Hepatocyte (in vitro differentiated cells): ENCODE measurements at regions not wholly inside any gene's neighbourhood (a gene's known extent, or its start where the extent isn't known, plus 50 kb on each side); places are given as distances from the start of the nearest gene placed in this dataset.

Experiments
- EZH2 ChIP-seq: fragments of 200-600 bp; sonication (generic); IDR thresholded peaks from 2 replicates; pipeline ENCODE4 v1.6.1; 2016; ENCODE audit warnings: antibody characterized with exemption, mild to moderate bottlenecking, borderline replicate concordance
- EZH2phosphoT487 ChIP-seq: fragments of 200-600 bp; sonication (generic); IDR thresholded peaks from one replicate; pipeline ENCODE4 v1.6.1; 2018; ENCODE audit warnings: antibody characterized with exemption, mild to moderate bottlenecking, low read depth, moderate library complexity; ENCODE audit not compliant: unreplicated experiment, severe bottlenecking
- TF ChIP-seq, protein P1 (sequence below): fragments of 200-600 bp; sonication (generic); IDR thresholded peaks from 2 replicates; pipeline ENCODE4 v1.5.1; 2016; ENCODE audit warnings: antibody characterized with exemption, mild to moderate bottlenecking; ENCODE audit not compliant: poor library complexity

DNA sequence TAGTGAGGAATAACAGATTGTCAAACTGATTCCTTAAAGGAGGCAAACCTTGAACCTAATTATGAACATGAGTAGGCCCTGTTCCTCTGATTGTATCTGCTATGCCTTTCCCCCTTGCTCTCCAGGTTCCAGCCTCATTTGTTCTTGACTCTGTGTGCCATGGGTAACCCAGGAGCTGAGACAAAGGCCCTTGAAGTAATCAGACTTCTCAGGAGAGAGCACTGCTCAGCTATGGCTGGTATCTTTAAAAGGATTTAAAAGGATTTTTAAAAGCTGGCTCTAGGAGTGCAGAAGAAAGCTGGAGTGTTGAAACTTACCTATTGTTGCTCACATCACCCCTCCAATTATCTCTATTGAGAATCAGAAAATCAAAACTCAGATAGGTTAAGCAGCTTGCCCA is 1565.5 kb upstream of the AGA start:
- TF ChIP-seq, protein P1, sequence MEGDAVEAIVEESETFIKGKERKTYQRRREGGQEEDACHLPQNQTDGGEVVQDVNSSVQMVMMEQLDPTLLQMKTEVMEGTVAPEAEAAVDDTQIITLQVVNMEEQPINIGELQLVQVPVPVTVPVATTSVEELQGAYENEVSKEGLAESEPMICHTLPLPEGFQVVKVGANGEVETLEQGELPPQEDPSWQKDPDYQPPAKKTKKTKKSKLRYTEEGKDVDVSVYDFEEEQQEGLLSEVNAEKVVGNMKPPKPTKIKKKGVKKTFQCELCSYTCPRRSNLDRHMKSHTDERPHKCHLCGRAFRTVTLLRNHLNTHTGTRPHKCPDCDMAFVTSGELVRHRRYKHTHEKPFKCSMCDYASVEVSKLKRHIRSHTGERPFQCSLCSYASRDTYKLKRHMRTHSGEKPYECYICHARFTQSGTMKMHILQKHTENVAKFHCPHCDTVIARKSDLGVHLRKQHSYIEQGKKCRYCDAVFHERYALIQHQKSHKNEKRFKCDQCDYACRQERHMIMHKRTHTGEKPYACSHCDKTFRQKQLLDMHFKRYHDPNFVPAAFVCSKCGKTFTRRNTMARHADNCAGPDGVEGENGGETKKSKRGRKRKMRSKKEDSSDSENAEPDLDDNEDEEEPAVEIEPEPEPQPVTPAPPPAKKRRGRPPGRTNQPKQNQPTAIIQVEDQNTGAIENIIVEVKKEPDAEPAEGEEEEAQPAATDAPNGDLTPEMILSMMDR: no peak
- TF ChIP-seq EZH2: no peak
- TF ChIP-seq EZH2phosphoT487: no peak
